BJ (cell line): ENCODE measurements at regions not wholly inside any gene's neighbourhood (a gene's known extent, or its start where the extent isn't known, plus 50 kb on each side); places are given as distances from the start of the nearest gene placed in this dataset.

Experiments used
- CTCF ChIA-PET: fragments of 350-600 bp; formaldehyde crosslinking; extraction: SDS; loops from one replicate; lab custom pipeline; 2021; ENCODE audit warnings: antibody characterized with exemption, inconsistent platforms; lab: Yijun Ruan, JAX
- POLR2A ChIA-PET: fragments of 300-600 bp; sonication (Branson Sonifier 250); formaldehyde crosslinking; extraction: SDS; loops from one replicate; lab custom pipeline; 2021; ENCODE audit warnings: antibody characterized with exemption; lab: Charles Lee
- DNase-seq: peaks from one replicate; pipeline ENCODE4 v3.0.0-alpha.2; 2011; ENCODE audit warnings: low read depth
- H3K27me3 ChIP-seq: 2 replicates; pipeline ENCODE4 v1.6.0; 2011; ENCODE audit warnings: low read length; ENCODE audit not compliant: control insufficient read depth, insufficient read depth
- H3K36me3 ChIP-seq: 2 replicates; pipeline ENCODE4 v1.5.1; 2011; ENCODE audit warnings: low read length; ENCODE audit not compliant: control insufficient read depth, insufficient read depth
- H3K4me3 ChIP-seq: 2 replicates; pipeline ENCODE4 v1.5.1; 2011; ENCODE audit warnings: low read depth, mild to moderate bottlenecking, control low read depth, low read length
- TF ChIP-seq, protein P1 (sequence below): IDR thresholded peaks from 2 replicates; pipeline ENCODE4 v1.5.1; 2011; ENCODE audit warnings: low read depth, mild to moderate bottlenecking, control low read depth, inconsistent platforms, low read length, moderate library complexity; ENCODE audit not compliant: insufficient read depth

DNA sequence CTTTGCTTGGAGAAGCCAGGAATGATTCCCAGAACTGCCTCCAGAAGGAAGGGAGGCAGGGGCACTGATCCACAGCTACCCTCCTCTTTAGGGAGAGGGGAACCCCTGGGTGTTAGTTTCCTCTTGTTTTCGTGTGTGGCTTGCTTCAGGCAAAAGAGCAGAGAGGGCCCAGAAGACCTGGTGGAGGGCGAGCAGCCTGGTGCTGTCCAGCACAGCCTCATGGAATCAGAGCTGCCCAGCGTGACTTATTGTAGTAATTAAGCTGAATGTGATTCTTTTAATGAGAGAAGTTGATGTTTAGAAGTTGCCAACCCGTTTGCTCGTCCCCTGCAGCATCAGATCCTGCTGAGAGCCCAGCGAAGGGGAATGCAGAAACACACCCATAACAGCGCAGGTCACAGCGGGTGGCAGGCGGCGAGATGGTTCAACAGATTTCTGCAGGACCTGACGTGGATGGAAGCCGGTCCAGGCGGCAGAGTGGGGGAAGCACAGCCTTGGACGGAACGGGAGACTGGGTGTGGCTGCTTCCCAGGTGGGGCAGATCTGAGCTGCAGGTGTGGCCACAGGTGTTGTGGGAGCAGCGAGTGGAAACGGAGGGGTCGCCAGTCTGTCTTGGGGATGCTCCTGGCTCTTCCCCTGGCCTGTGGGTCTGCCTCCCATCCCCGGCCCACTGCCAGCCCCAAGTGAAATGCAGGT lies 53.7 kb upstream of the SHH start:
- no peak overlapping the region for H3K4me3 ChIP-seq
- no peak for DNase-seq
- CTCF ChIA-PET: no interaction called here
- H3K36me3 ChIP-seq: no peaks in the 10 kb centered on the region
- no peaks in the 10 kb centered on the region for H3K27me3 ChIP-seq
- POLR2A ChIA-PET: no interaction called here
- TF ChIP-seq, protein P1, sequence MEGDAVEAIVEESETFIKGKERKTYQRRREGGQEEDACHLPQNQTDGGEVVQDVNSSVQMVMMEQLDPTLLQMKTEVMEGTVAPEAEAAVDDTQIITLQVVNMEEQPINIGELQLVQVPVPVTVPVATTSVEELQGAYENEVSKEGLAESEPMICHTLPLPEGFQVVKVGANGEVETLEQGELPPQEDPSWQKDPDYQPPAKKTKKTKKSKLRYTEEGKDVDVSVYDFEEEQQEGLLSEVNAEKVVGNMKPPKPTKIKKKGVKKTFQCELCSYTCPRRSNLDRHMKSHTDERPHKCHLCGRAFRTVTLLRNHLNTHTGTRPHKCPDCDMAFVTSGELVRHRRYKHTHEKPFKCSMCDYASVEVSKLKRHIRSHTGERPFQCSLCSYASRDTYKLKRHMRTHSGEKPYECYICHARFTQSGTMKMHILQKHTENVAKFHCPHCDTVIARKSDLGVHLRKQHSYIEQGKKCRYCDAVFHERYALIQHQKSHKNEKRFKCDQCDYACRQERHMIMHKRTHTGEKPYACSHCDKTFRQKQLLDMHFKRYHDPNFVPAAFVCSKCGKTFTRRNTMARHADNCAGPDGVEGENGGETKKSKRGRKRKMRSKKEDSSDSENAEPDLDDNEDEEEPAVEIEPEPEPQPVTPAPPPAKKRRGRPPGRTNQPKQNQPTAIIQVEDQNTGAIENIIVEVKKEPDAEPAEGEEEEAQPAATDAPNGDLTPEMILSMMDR: no peak

DNA sequence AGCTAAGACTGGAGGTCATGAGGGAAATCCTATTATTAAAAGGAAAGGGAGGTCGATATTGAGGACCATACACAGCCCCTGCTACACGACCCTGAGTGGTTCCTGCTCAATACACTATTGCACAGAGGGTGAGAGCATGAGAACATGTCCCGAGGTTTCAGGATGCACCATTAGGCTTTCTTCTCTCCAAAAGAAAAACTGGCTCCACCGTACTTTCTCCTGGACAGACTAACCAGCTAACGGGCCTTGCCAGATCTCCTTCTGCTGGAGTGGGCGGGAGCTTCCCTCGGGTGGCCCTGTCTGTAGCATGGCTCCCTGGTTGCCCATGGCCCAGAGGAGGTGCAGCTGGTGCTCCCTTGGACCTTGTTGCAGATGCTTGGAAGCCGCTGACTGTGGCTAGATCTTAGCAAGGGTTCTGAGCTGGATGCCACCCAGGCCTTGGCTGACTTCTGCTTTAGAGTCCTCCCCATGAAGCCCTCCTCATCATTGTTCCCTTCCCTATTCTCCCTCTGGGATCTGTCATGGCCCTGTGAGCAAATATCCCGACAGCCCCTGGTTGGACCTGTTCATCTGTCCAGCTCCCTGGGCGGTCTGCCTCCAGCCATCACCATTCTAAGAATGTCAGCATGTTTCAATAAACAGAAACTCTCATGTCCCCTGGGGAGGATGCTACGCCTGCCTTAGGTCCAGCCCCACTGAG lies 52.9 kb upstream of the SHH start:
- TF ChIP-seq, protein P1: no peak
- Histone ChIP-seq H3K36me3 (no peaks in the 10 kb centered on the region), H3K4me3 (no peak overlapping the region), H3K27me3 (no peaks in the 10 kb centered on the region)
- ChIA-PET POLR2A (no interaction called here), CTCF (no interaction called here)
- DNase-seq: no peak

DNA sequence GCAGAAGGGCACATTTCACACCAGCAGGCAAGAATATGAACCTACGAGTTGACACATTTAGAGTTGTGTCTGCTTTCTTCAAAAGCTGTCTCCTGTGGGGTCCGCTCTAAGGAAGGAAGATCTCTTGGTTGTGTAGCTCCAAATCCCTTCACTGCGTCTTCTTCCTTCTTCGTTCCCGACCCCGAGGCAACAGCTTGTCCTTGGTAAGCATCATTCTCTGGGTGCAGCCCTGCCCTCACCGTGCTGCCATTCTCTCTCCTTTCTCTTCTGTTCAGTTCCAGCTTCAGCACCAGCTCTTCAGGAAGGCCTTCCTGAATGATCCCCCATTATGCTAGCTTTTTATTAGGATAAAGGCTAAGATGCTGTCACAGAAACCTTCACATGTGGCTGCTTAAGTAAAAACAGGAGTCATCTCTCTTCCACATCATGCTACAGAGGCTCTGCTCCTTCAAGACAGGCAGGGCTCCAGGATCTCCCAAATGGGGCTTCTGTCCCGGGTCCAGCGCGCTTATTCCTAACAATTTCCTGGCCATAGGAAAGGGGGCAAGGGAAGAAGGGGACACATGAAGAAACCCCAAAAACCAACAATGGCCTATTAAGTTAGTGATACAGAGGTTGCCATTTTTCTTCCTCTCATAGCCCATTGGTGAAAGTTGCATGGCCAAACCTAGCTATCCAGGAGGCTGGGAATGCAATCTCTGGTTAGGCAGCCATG lies 52.2 kb upstream of the SHH start:
- no peak overlapping the region for H3K4me3 ChIP-seq
- TF ChIP-seq, protein P1: no peak
- ChIA-PET CTCF (no interaction called here), POLR2A (no interaction called here)
- DNase-seq: no peak
- H3K27me3 ChIP-seq: no peaks in the 10 kb centered on the region
- no peaks in the 10 kb centered on the region for H3K36me3 ChIP-seq

GRCh38 chr7:155863721-155864151 lies 51.5 kb upstream of the SHH start:
- no peak for DNase-seq
- Histone ChIP-seq H3K27me3 (no peaks in the 10 kb centered on the region), H3K4me3 (no peak overlapping the region), H3K36me3 (no peaks in the 10 kb centered on the region)
- TF ChIP-seq, protein P1: no peak
- CTCF ChIA-PET: no interaction called here
- POLR2A ChIA-PET: no interaction called here

DNA sequence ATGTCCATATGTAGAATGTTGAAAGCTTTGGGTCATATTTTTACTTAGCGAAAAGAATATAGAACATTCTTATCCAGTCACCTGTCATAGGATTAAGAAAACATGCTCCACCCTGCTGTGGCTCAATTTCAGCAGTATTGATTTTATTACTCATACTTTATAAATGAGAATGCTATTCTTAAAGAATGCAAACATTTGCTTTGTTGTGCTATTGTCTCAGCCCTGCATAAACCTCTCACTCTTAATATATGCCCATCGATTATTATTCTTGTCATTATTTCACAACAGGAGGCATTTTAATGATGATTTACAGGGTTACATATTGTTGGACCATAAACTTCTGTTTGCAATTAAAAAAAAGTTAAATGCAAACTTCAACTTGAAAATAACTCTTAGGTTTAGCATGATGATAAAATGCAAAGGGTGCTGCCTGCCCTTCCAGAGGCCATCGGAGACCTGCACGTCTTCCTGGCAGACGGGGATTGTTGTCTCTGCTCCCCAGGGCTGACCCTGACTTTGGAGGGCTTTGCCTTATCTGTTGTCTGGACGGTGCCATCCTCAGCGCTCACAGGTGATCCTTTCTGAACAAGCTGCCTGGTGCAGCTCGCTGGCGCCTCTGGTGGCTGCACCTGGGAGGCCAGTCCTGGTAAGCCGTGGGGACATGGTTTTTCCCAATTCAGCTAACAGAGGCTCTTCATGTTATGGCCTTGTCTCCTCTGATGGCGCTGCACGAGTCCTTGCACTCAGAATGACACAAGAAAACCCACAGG lies 50.0 kb upstream of the SHH start:
- H3K36me3 ChIP-seq: no peaks in the 10 kb centered on the region
- no peaks in the 10 kb centered on the region for H3K27me3 ChIP-seq
- TF ChIP-seq, protein P1: no peak
- DNase-seq: no peak
- POLR2A ChIA-PET: no interaction called here
- H3K4me3 ChIP-seq: no peak overlapping the region
- CTCF ChIA-PET: no interaction called here
